ENCODE measurements at regions not wholly inside any gene's neighbourhood (a gene's known extent, or its start where the extent isn't known, plus 50 kb on each side); places are given as distances from the start of the nearest gene placed in this dataset.
"Not testable (repeated sequence)": the region's sequence is repeated elsewhere in the genome, so short reads cannot be mapped to it uniquely, and the experiment has no call there.

- DNase-seq = no peak
These were observed 1141.8 kb downstream of the RPIA start for GRCh38 chr2:89833116-89833779.

GRCh38 chr2:89833780-89834117, 1142.3 kb downstream of the RPIA start:
- no peak for DNase-seq

GRCh38 chr2:89834306-89834705, 1142.8 kb downstream of the RPIA start:
- no peak for DNase-seq

GRCh38 chr2:89836326-89836725, 1144.9 kb downstream of the RPIA start:
- DNase-seq = not testable (repeated sequence)

GRCh38 chr2:89837962-89838625, 1146.6 kb downstream of the RPIA start:
- DNase-seq = no peak

GRCh38 chr2:89840175-89840574, 1148.7 kb downstream of the RPIA start:
- DNase-seq = not testable (repeated sequence)

GRCh38 chr2:89840781-89841475, 1149.5 kb downstream of the RPIA start:
- not testable (repeated sequence) for DNase-seq

DNA sequence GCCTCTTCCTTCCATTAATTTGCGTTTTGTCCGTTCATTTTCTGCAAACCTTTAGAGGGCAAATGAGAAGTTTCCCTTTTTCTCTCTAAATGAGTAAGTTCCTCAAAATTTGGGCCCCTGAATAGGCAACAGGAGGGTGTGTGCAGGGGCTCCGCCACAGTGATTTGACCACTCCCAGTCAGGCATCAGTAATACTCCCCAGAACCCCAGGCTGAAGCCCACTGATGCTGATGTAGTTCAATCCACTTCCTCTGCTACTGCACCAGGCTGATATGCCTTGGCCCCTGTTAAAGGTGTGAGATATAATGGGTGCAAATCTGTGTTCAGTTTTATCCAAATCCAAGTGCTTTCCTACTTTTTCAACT, 1150.0 kb downstream of the RPIA start:
- DNase-seq = no peak

DNA sequence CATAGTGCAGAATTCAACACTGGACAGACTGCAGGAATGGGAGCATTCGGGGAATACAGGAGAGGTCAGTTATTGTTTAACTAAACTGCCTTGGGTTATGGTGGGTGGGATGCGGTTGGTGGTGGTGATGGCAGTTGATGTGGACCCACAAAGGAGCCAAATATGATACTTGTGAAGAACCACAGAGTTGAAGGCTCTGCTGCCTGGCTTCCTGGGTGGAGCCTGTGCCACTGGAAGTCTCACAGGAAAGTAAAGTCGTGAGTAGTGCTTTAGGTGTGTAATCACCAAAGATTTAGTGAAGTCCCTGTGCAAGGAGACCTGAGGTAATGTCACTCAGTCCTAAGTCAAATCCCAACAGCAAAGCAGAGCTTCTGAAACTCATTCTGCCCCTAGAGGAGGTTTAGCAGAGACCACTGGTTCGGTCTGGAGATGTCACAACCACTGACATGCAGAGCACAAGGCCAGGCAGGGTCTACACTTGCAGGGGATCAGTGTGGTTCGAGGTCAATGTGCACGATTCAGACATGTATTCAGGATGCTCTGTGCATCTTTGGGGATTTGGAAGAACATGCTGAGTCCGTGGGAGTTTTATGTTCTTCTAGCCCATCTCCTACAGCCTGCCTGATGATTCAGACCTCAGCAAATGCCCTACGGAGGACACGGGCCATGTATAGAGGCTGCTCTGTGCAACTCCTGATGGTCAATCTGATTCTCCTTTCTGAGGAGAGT, 1150.9 kb downstream of the RPIA start:
- DNase-seq = no peak

DNA sequence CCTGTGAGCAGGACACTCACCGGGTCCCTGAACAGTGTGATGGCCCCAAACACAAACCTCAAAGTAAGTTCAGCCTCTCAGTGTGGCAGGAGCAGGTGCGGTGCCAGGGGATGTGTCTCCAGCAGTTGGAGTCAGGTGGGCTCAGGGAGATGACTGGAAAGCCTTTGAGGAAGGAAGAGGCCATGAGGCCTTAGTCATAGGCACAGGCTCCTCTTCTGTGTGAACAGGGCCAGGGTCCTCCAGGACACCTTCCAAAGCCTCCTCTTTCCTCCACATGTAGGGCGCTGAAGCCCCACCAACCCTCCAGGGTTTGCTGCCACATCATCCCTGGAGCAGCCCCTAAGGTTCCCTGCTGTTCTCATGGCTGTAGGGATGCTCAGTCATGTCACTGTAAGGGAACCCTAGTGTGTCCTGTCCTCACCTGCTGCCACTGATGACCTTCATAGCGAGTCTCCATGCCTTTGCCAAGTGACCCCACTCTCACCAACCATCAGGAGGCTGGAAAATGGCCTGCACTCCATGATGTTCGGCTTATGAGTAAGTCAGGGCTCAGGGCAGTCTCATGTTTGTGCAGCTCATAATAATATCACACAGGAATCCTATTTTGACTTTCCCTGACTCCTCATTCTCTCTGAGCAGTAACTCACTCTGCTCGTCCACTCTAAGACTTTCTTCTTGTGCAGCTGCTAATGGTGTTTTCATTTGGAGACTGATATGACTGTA, 1152.9 kb downstream of the RPIA start:
- DNase-seq = no peak

GRCh38 chr2:89845532-89845931, 1154.1 kb downstream of the RPIA start:
- no peak for DNase-seq

GRCh38 chr2:89848114-89848513, 1156.6 kb downstream of the RPIA start:
- no peak for DNase-seq

GRCh38 chr2:89848763-89849368, 1157.4 kb downstream of the RPIA start:
- DNase-seq = no peak

DNA sequence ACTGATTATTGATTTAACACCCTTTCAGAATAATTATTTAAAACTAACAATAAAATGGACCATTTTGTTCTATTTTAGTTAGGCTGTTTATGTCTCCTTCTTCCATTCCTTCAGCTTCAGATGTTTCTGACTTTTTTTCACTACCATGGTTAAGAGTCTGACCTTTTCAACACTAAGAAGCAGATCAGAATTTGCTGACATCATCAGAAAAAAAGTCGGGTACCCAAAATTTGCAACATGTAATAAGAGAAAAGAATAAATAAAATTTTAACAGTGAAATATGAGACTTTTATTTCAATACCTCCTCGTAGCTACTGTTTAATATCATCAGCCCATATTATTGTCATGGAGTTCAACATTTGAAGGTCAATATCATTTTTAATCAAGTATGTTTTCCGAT, 1158.3 kb downstream of the RPIA start:
- DNase-seq = no peak

DNA sequence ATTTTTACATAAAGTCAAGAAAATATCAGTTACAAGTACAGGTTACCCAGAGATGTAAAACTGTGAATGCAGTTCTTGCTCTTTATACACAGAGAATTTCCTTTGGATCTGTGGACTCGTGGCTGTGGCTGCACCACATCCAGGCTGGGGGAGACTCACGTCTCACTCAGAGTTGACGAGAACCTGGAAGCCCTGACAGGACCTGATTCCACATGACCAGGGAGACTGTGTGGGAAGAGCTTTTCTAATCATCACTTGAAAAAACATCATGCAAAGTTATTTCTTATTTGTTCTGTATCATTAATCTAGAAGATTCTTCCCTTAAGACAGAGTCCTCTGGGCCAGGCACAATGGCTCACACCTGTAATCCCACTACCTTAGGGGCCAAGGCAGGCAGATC, 1159.0 kb downstream of the RPIA start:
- DNase-seq = no peak

- DNase-seq = no peak
These were observed 1159.6 kb downstream of the RPIA start for GRCh38 chr2:89850881-89851582.

DNA sequence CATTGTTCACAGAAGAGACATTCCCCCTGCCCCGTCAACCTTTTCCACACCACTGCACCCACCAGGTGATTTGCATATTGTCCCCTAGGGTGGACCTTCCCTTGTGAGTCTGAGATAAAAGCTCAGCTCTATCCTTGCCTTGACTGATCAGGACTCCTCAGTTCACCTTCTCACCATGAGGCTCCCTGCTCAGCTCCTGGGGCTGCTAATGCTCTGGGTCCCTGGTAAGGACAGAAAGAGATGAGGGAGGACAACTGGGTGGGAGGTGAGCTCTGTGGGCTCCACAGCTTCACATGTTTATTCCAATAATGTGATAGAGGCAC, 1160.1 kb downstream of the RPIA start:
- no peak for DNase-seq

DNA sequence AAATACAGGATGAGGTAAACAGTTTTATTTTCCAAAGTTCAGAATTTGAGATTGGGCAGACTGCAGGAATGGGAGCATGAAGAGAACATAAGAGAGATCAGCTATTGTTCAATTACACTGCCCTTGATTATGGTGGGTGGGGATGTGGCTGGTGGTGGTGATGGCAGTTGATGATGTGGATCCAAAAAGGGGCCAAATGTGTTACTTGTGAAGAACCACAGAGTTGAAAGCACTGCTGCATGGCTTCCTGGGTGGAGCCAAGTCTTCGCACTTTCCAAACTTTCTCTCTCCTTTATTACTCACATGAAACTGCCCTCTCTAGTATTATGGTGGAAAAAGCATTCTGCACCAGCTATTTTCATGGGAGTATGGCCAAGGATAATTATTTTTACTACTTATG, 1162.0 kb downstream of the RPIA start:
- DNase-seq = not testable (repeated sequence)

- not testable (repeated sequence) for DNase-seq
These were observed 1164.3 kb downstream of the RPIA start for GRCh38 chr2:89855752-89856151.

DNA sequence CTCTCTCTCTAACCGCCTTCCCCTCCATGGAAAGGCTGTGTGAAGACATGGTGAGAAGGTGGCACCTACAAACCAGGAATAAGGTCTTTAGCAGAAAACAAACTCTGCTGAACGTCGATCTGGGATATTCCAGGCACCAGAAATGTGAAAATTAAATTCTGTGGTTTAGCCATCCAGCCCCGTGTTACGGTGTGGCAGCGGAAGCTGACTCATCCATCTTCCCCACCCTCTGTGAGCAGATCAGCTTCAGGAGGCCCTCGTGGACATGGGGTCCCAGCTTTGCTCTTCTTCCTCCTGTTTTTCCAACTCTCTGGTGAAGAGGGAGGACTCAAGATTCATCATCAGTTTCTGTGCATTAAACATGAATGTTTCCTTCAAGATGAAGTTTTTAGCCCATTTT, 1164.8 kb downstream of the RPIA start:
- not testable (repeated sequence) for DNase-seq

DNA sequence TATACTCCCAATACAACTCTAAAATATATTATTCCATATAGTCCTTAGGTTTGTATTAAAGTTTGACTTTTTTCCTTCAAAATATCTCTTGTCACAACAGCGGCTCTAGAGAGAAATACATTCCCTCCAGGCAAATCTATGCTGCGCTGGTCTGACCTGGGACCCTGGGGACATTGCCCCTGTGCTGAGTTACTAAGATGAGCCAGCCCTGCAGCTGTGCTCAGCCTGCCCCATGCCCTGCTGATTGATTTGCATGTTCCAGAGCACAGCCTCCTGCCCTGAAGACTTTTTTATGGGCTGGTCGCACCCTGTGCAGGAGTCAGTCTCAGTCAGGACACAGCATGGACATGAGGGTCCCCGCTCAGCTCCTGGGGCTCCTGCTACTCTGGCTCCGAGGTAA, 1170.7 kb downstream of the RPIA start:
- not testable (repeated sequence) for DNase-seq

Data from right lung (tissue), 2 donors.